ENCODE measurements at regions not wholly inside any gene's neighbourhood (a gene's known extent, or its start where the extent isn't known, plus 50 kb on each side); places are given as distances from the start of the nearest gene placed in this dataset.

GRCh38 chr18:22607284-22607635 is 189.5 kb upstream of the CTAGE1 start:
- Histone ChIP-seq H3K27me3 (ENCODE audit: control insufficient read depth in 3 of 3, insufficient read depth in 3 of 3, low read length in 3 of 3) (no peaks in the 10 kb centered on the region), H3K9me3 (ENCODE audit: control insufficient read depth in 3 of 3, low read length in 3 of 3) (no peaks in the 10 kb centered on the region), H3K4me1 (ENCODE audit: control insufficient read depth in 3 of 3, insufficient read depth in 3 of 3, low read length in 3 of 3) (peaks cover 3 to 5% (median 3%) of the 10 kb centered on the region in 3 donors), H3K36me3 (ENCODE audit: control insufficient read depth in 3 of 3, insufficient read depth in 3 of 3, low read length in 3 of 3) (no peaks in the 10 kb centered on the region), H3K27ac (ENCODE audit: low read depth, low read length) (no peak overlapping the region), H3K9ac (ENCODE audit: low read depth in 1 of 3, low read length in 3 of 3) (no peak overlapping the region), H3K4me3 (ENCODE audit: low read length in 3 of 3) (no peak overlapping the region)

- H3K27me3 ChIP-seq (ENCODE audit: control insufficient read depth in 3 of 3, insufficient read depth in 3 of 3, low read length in 3 of 3): peaks cover 0 to 4% (median 3%) of the 10 kb centered on the region in 3 donors
- H3K4me3 ChIP-seq (ENCODE audit: low read length in 3 of 3): no peak overlapping the region
- H3K9me3 ChIP-seq (ENCODE audit: control insufficient read depth in 3 of 3, low read length in 3 of 3): no peaks in the 10 kb centered on the region
- H3K4me1 ChIP-seq (ENCODE audit: control insufficient read depth in 3 of 3, insufficient read depth in 3 of 3, low read length in 3 of 3): peaks cover 3 to 5% (median 3%) of the 10 kb centered on the region in 3 donors
- no peaks in the 10 kb centered on the region for H3K36me3 ChIP-seq (ENCODE audit: control insufficient read depth in 3 of 3, insufficient read depth in 3 of 3, low read length in 3 of 3)
- peak overlapping the region; percentile 1 for H3K27ac ChIP-seq (ENCODE audit: low read depth, low read length)
- H3K9ac ChIP-seq (ENCODE audit: low read depth in 1 of 3, low read length in 3 of 3): no peak overlapping the region
Measured at GRCh38 chr18:22608847-22609246, 191.1 kb upstream of the CTAGE1 start.

GRCh38 chr18:22609642-22610041 is 191.9 kb upstream of the CTAGE1 start:
- H3K4me3 ChIP-seq (ENCODE audit: low read length in 3 of 3): no peak overlapping the region
- H3K27ac ChIP-seq (ENCODE audit: low read depth, low read length): peak overlapping the region; percentile 18
- no peak overlapping the region for H3K9ac ChIP-seq (ENCODE audit: low read depth in 1 of 3, low read length in 3 of 3)
- H3K36me3 ChIP-seq (ENCODE audit: control insufficient read depth in 3 of 3, insufficient read depth in 3 of 3, low read length in 3 of 3): no peaks in the 10 kb centered on the region
- H3K9me3 ChIP-seq (ENCODE audit: control insufficient read depth in 3 of 3, low read length in 3 of 3): no peaks in the 10 kb centered on the region
- peaks cover 3 to 5% (median 3%) of the 10 kb centered on the region in 3 donors for H3K4me1 ChIP-seq (ENCODE audit: control insufficient read depth in 3 of 3, insufficient read depth in 3 of 3, low read length in 3 of 3)
- peaks cover 0 to 4% (median 3%) of the 10 kb centered on the region in 3 donors for H3K27me3 ChIP-seq (ENCODE audit: control insufficient read depth in 3 of 3, insufficient read depth in 3 of 3, low read length in 3 of 3)

GRCh38 chr18:22613058-22613690 is 195.5 kb upstream of the CTAGE1 start:
- Histone ChIP-seq H3K9me3 (ENCODE audit: control insufficient read depth in 3 of 3, low read length in 3 of 3) (no peaks in the 10 kb centered on the region), H3K4me1 (ENCODE audit: control insufficient read depth in 3 of 3, insufficient read depth in 3 of 3, low read length in 3 of 3) (peaks cover 3% of the 10 kb centered on the region in 3 donors), H3K27ac (ENCODE audit: low read depth, low read length) (no peak overlapping the region), H3K27me3 (ENCODE audit: control insufficient read depth in 3 of 3, insufficient read depth in 3 of 3, low read length in 3 of 3) (peaks cover 0 to 4% (median 3%) of the 10 kb centered on the region in 3 donors), H3K4me3 (ENCODE audit: low read length in 3 of 3) (no peak overlapping the region), H3K9ac (ENCODE audit: low read depth in 1 of 3, low read length in 3 of 3) (no peak overlapping the region), H3K36me3 (ENCODE audit: control insufficient read depth in 3 of 3, insufficient read depth in 3 of 3, low read length in 3 of 3) (no peaks in the 10 kb centered on the region)

- Histone ChIP-seq H3K4me3 (ENCODE audit: low read length in 3 of 3) (no peak overlapping the region), H3K9me3 (ENCODE audit: control insufficient read depth in 3 of 3, low read length in 3 of 3) (no peaks in the 10 kb centered on the region), H3K27me3 (ENCODE audit: control insufficient read depth in 3 of 3, insufficient read depth in 3 of 3, low read length in 3 of 3) (peaks cover 0 to 4% (median 3%) of the 10 kb centered on the region in 3 donors), H3K27ac (ENCODE audit: low read depth, low read length) (no peak overlapping the region), H3K9ac (ENCODE audit: low read depth in 1 of 3, low read length in 3 of 3) (no peak overlapping the region), H3K36me3 (ENCODE audit: control insufficient read depth in 3 of 3, insufficient read depth in 3 of 3, low read length in 3 of 3) (no peaks in the 10 kb centered on the region), H3K4me1 (ENCODE audit: control insufficient read depth in 3 of 3, insufficient read depth in 3 of 3, low read length in 3 of 3) (peaks cover 3% of the 10 kb centered on the region in 3 donors)
Measured at GRCh38 chr18:22613788-22614187, 196.1 kb upstream of the CTAGE1 start.

- no peak overlapping the region for H3K9ac ChIP-seq (ENCODE audit: low read depth in 1 of 3, low read length in 3 of 3)
- no peak overlapping the region for H3K4me3 ChIP-seq (ENCODE audit: low read length in 3 of 3)
- no peaks in the 10 kb centered on the region for H3K4me1 ChIP-seq (ENCODE audit: control insufficient read depth in 3 of 3, insufficient read depth in 3 of 3, low read length in 3 of 3)
- H3K36me3 ChIP-seq (ENCODE audit: control insufficient read depth in 3 of 3, insufficient read depth in 3 of 3, low read length in 3 of 3): no peaks in the 10 kb centered on the region
- no peaks in the 10 kb centered on the region for H3K27me3 ChIP-seq (ENCODE audit: control insufficient read depth in 3 of 3, insufficient read depth in 3 of 3, low read length in 3 of 3)
- H3K9me3 ChIP-seq (ENCODE audit: control insufficient read depth in 3 of 3, low read length in 3 of 3): no peaks in the 10 kb centered on the region
- H3K27ac ChIP-seq (ENCODE audit: low read depth, low read length): no peak overlapping the region
Measured at GRCh38 chr18:22623513-22623912, 205.8 kb upstream of the CTAGE1 start.

GRCh38 chr18:22624176-22624575 is 206.5 kb upstream of the CTAGE1 start:
- H3K9ac ChIP-seq (ENCODE audit: low read depth in 1 of 3, low read length in 3 of 3): no peak overlapping the region
- no peak overlapping the region for H3K27ac ChIP-seq (ENCODE audit: low read depth, low read length)
- H3K4me3 ChIP-seq (ENCODE audit: low read length in 3 of 3): no peak overlapping the region
- no peaks in the 10 kb centered on the region for H3K4me1 ChIP-seq (ENCODE audit: control insufficient read depth in 3 of 3, insufficient read depth in 3 of 3, low read length in 3 of 3)
- H3K36me3 ChIP-seq (ENCODE audit: control insufficient read depth in 3 of 3, insufficient read depth in 3 of 3, low read length in 3 of 3): no peaks in the 10 kb centered on the region
- no peaks in the 10 kb centered on the region for H3K9me3 ChIP-seq (ENCODE audit: control insufficient read depth in 3 of 3, low read length in 3 of 3)
- no peaks in the 10 kb centered on the region for H3K27me3 ChIP-seq (ENCODE audit: control insufficient read depth in 3 of 3, insufficient read depth in 3 of 3, low read length in 3 of 3)

- Histone ChIP-seq H3K9me3 (ENCODE audit: control insufficient read depth in 3 of 3, low read length in 3 of 3) (no peaks in the 10 kb centered on the region), H3K9ac (ENCODE audit: low read depth in 1 of 3, low read length in 3 of 3) (no peak overlapping the region), H3K27ac (ENCODE audit: low read depth, low read length) (no peak overlapping the region), H3K4me3 (ENCODE audit: low read length in 3 of 3) (no peak overlapping the region), H3K36me3 (ENCODE audit: control insufficient read depth in 3 of 3, insufficient read depth in 3 of 3, low read length in 3 of 3) (no peaks in the 10 kb centered on the region), H3K4me1 (ENCODE audit: control insufficient read depth in 3 of 3, insufficient read depth in 3 of 3, low read length in 3 of 3) (no peaks in the 10 kb centered on the region), H3K27me3 (ENCODE audit: control insufficient read depth in 3 of 3, insufficient read depth in 3 of 3, low read length in 3 of 3) (no peaks in the 10 kb centered on the region)
Measured at GRCh38 chr18:22625406-22625805, 207.7 kb upstream of the CTAGE1 start.

- Histone ChIP-seq H3K4me1 (ENCODE audit: control insufficient read depth in 3 of 3, insufficient read depth in 3 of 3, low read length in 3 of 3) (no peaks in the 10 kb centered on the region), H3K9me3 (ENCODE audit: control insufficient read depth in 3 of 3, low read length in 3 of 3) (no peaks in the 10 kb centered on the region), H3K4me3 (ENCODE audit: low read length in 3 of 3) (no peak overlapping the region), H3K27me3 (ENCODE audit: control insufficient read depth in 3 of 3, insufficient read depth in 3 of 3, low read length in 3 of 3) (no peaks in the 10 kb centered on the region), H3K27ac (ENCODE audit: low read depth, low read length) (no peak overlapping the region), H3K9ac (ENCODE audit: low read depth in 1 of 3, low read length in 3 of 3) (no peak overlapping the region), H3K36me3 (ENCODE audit: control insufficient read depth in 3 of 3, insufficient read depth in 3 of 3, low read length in 3 of 3) (no peaks in the 10 kb centered on the region)
Measured at GRCh38 chr18:22626771-22627170, 209.1 kb upstream of the CTAGE1 start.

GRCh38 chr18:22627506-22627905 is 209.8 kb upstream of the CTAGE1 start:
- H3K9me3 ChIP-seq (ENCODE audit: control insufficient read depth in 3 of 3, low read length in 3 of 3): no peaks in the 10 kb centered on the region
- no peaks in the 10 kb centered on the region for H3K27me3 ChIP-seq (ENCODE audit: control insufficient read depth in 3 of 3, insufficient read depth in 3 of 3, low read length in 3 of 3)
- H3K4me3 ChIP-seq (ENCODE audit: low read length in 3 of 3): no peak overlapping the region
- H3K27ac ChIP-seq (ENCODE audit: low read depth, low read length): no peak overlapping the region
- no peaks in the 10 kb centered on the region for H3K36me3 ChIP-seq (ENCODE audit: control insufficient read depth in 3 of 3, insufficient read depth in 3 of 3, low read length in 3 of 3)
- no peaks in the 10 kb centered on the region for H3K4me1 ChIP-seq (ENCODE audit: control insufficient read depth in 3 of 3, insufficient read depth in 3 of 3, low read length in 3 of 3)
- no peak overlapping the region for H3K9ac ChIP-seq (ENCODE audit: low read depth in 1 of 3, low read length in 3 of 3)
